ENCODE measurements at regions not wholly inside any gene's neighbourhood (a gene's known extent, or its start where the extent isn't known, plus 50 kb on each side); places are given as distances from the start of the nearest gene placed in this dataset.
"Not testable (repeated sequence)": the region's sequence is repeated elsewhere in the genome, so short reads cannot be mapped to it uniquely, and the experiment has no call there.

GRCh38 chr7:9711259-9711918 lies 1262.3 kb upstream of the PHF14 start:
- H3K4me3 ChIP-seq (ENCODE audit: low read depth, low read length): no peak overlapping the region
- TF ChIP-seq, protein P1, sequence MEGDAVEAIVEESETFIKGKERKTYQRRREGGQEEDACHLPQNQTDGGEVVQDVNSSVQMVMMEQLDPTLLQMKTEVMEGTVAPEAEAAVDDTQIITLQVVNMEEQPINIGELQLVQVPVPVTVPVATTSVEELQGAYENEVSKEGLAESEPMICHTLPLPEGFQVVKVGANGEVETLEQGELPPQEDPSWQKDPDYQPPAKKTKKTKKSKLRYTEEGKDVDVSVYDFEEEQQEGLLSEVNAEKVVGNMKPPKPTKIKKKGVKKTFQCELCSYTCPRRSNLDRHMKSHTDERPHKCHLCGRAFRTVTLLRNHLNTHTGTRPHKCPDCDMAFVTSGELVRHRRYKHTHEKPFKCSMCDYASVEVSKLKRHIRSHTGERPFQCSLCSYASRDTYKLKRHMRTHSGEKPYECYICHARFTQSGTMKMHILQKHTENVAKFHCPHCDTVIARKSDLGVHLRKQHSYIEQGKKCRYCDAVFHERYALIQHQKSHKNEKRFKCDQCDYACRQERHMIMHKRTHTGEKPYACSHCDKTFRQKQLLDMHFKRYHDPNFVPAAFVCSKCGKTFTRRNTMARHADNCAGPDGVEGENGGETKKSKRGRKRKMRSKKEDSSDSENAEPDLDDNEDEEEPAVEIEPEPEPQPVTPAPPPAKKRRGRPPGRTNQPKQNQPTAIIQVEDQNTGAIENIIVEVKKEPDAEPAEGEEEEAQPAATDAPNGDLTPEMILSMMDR (IDR thresholded peaks at IDR 0.05; ENCODE audit: low read depth, low read length): no peak
- no peak for TF ChIP-seq MYC (IDR thresholded peaks at IDR 0.05; ENCODE audit: low read depth, low read length)
- TF ChIP-seq, protein P2, sequence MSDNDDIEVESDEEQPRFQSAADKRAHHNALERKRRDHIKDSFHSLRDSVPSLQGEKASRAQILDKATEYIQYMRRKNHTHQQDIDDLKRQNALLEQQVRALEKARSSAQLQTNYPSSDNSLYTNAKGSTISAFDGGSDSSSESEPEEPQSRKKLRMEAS (IDR thresholded peaks at IDR 0.05; ENCODE audit: low read depth, low read length): no peak
- no peak for DNase-seq (ENCODE audit: low read depth)

DNA sequence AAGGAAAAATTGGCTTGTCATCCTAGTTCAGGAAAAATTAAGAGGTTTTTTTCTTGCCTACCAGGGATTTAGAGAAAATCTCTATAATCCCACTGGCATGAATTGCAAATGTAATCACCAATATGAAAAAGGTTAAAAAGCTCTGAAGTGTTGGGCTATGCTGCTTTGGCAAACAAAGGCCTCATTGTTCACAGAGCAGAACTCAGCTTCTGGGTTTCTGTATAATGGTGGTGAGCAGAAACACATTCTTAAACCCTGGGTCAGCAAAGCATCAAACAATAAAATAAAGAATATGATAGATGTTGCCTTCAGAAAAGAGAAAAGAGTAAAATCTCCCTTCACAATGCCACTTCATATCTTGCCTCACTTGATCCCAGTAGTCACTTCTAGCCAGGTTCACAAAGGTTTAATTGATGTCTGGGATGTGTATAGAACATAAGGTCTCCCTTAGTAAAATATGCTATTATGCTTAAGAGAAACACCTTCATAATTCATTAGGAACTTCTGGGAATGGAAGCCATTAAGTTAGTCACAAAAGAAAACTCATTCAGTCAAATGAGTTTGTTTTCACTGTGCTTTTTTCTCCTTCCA lies 1255.5 kb upstream of the PHF14 start:
- no peak overlapping the region for H3K4me3 ChIP-seq (ENCODE audit: low read depth, low read length)

GRCh38 chr7:9719303-9719702 lies 1254.4 kb upstream of the PHF14 start:
- DNase-seq (ENCODE audit: low read depth): no peak
- no peak overlapping the region for H3K4me3 ChIP-seq (ENCODE audit: low read depth, low read length)
- TF ChIP-seq, protein P2 (IDR thresholded peaks at IDR 0.05; ENCODE audit: low read depth, low read length): no peak
- TF ChIP-seq, protein P1 (IDR thresholded peaks at IDR 0.05; ENCODE audit: low read depth, low read length): no peak
- TF ChIP-seq POLR2A (IDR thresholded peaks at IDR 0.05; ENCODE audit: extremely low read depth, insufficient read length) (no peak), MYC (IDR thresholded peaks at IDR 0.05; ENCODE audit: low read depth, low read length) (no peak)

More for the DNA sequence above, 1255.5 kb upstream of the PHF14 start:
- TF ChIP-seq POLR2A (IDR thresholded peaks at IDR 0.05; ENCODE audit: extremely low read depth, insufficient read length) (no peak), MYC (IDR thresholded peaks at IDR 0.05; ENCODE audit: low read depth, low read length) (no peak)
- TF ChIP-seq, protein P2 (IDR thresholded peaks at IDR 0.05; ENCODE audit: low read depth, low read length): no peak
- TF ChIP-seq, protein P1 (IDR thresholded peaks at IDR 0.05; ENCODE audit: low read depth, low read length): no peak
- DNase-seq (ENCODE audit: low read depth): no peak

DNA sequence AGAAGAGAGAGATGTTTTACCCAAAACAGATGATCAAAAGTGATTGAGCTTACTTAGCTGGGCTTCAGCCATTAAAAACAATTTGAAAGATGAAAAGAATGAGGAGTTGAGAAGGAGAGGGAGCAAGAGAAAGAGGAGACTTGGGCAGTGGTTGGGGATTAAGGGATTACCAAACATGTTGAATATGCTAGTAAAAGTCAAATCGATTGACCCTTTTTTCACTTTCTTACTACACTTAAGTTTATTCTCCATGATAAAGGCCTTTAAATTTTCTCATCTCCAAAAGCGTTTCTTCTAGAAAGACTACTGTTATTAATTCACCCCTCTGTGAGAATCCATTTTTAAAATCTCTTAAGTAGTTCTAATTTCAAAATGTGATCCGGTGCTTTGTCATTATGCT lies 1254.0 kb upstream of the PHF14 start:
- DNase-seq (ENCODE audit: low read depth): no peak
- TF ChIP-seq, protein P2 (IDR thresholded peaks at IDR 0.05; ENCODE audit: low read depth, low read length): no peak
- no peak for TF ChIP-seq MYC (IDR thresholded peaks at IDR 0.05; ENCODE audit: low read depth, low read length)
- no peak overlapping the region for H3K4me3 ChIP-seq (ENCODE audit: low read depth, low read length)

DNA sequence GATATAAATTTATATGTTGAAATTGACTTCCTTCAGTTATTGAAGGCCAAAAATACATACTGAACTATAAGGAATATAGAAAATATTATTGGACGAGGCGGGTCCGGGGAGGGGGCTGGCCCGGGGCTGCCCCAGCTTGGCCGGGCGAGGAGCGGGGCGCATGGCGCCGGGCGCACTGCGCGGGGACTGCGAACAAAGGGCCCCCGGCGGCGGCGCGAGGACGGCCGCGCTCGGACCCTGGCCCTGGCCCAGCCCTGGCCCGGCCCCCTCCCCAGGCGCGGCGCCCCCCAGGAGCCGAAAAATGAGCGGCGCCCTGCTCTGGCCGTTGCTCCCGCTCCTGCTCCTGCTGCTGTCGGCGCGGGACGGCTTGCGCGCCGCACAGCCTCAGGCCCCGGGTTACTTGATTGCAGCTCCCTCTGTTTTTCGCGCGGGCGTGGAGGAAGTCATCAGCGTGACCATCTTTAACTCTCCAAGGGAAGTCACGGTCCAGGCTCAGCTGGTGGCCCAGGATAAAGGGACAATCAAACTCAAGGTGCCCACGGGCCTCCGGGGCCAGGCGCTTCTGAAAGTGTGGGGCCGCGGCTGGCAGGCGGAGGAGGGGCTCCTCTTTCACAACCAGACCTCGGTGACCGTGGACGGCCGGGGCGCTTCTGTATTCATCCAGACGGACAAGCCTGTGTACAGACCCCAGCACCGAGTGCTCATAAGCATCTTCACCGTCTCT lies 1247.6 kb upstream of the PHF14 start:
- H3K4me3 ChIP-seq (ENCODE audit: low read depth, low read length); DNase-seq (ENCODE audit: low read depth): not testable (repeated sequence)

DNA sequence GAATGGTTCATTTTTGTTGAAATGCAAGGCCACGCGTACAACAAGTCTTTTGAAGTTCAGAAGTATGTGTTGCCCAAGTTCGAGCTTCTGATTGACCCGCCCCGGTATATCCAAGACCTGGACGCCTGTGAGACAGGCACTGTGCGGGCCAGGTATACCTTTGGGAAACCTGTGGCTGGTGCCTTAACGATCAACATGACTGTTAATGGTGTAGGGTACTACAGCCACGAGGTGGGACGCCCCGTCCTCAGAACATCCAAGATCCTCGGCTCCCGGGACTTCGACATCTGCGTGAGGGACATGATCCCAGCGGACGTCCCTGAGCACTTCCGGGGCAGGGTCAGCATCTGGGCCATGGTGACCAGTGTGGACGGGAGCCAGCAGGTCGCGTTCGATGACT lies 1246.9 kb upstream of the PHF14 start:
- not testable (repeated sequence) for DNase-seq (ENCODE audit: low read depth); H3K4me3 ChIP-seq (ENCODE audit: low read depth, low read length)

DNA sequence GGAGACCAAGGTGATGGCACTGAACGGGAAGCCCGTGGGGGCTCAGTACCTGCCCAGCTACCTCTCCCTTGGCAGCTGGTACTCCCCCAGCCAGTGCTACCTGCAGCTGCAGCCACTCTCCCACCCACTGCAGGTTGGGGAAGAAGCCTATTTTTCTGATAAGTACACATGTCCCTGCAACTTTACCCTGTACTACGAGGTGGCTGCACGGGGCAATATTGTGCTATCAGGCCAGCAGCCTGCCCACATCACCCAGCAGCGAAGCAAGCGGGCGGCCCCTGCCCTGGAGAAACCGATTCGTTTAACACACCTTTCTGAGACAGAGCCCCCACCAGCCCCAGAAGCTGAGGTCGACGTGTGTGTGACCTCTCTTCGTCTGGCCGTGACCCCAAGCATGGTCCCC lies 1246.2 kb upstream of the PHF14 start:
- not testable (repeated sequence) for H3K4me3 ChIP-seq (ENCODE audit: low read depth, low read length); DNase-seq (ENCODE audit: low read depth)

DNA sequence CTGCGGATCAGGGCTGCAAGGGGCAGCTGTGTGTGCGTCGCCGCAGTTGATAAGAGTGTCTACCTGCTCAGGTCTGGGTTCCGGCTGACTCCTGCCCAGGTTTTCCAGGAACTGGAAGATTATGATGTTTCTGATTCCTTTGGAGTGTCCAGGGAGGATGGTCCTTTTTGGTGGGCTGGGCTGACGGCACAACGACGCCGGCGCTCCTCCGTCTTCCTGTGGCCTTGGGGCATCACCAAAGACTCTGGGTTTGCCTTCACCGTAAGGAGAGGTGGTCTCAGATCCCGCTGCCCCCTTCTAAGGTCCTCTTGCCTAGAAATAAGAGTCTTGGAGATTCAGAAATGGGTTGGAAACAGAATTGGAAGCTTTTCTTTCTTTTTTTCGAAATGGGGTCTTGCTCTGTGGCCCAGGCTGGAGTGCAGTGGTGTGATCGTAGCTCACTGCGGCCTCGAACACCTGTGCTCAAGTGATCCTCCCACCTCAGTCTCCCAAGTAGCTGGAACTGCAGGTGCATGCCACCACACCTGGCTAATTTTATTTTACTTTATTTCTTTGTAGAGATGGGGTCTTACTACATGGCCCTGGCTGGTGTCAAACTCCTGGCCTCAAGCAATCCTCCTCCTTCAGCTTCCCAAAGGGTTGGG lies 1245.5 kb upstream of the PHF14 start:
- DNase-seq (ENCODE audit: low read depth); H3K4me3 ChIP-seq (ENCODE audit: low read depth, low read length): not testable (repeated sequence)

Data from NB4 (cell line).